ENCODE measurements at regions not wholly inside any gene's neighbourhood (a gene's known extent, or its start where the extent isn't known, plus 50 kb on each side); places are given as distances from the start of the nearest gene placed in this dataset.

GRCh38 chr7:34220506-34221185 lies 315.3 kb downstream of the BMPER start:
- intact Hi-C loops (cut with DNase I; ENCODE audit: low total_unique reads): no loop called here

GRCh38 chr7:34222316-34222715 lies 317.0 kb downstream of the BMPER start:
- no peak for TF ChIP-seq POLR2A (IDR thresholded peaks at IDR 0.05)
- TF ChIP-seq CTCF (IDR thresholded peaks at IDR 0.05): no peak
- no peak for TF ChIP-seq POLR2AphosphoS5 (IDR thresholded peaks at IDR 0.05)
- H3K4me3 ChIP-seq: no peak overlapping the region
- intact Hi-C loops (cut with DNase I; ENCODE audit: low total_unique reads): no loop called here

More at GRCh38 chr7:34220506-34221185, 315.3 kb downstream of the BMPER start:
- no peaks in the 10 kb centered on the region for H3K9me3 ChIP-seq
- no peaks in the 10 kb centered on the region for H3K4me1 ChIP-seq
- no peaks in the 10 kb centered on the region for H3K36me3 ChIP-seq
- no peak overlapping the region for H3K4me3 ChIP-seq
- H3K27me3 ChIP-seq: no peaks in the 10 kb centered on the region
- no peak for DNase-seq (ENCODE audit: low spot score in 2 of 2)
- H3K27ac ChIP-seq: no peak overlapping the region
- TF ChIP-seq POLR2AphosphoS5 (IDR thresholded peaks at IDR 0.05) (no peak), POLR2A (IDR thresholded peaks at IDR 0.05) (no peak), CTCF (IDR thresholded peaks at IDR 0.05) (no peak)

GRCh38 chr7:34222722-34223121 lies 317.4 kb downstream of the BMPER start:
- no peak for TF ChIP-seq CTCF (IDR thresholded peaks at IDR 0.05)
- no peak for TF ChIP-seq POLR2A (IDR thresholded peaks at IDR 0.05)
- TF ChIP-seq POLR2AphosphoS5 (IDR thresholded peaks at IDR 0.05): no peak
- no peak overlapping the region for H3K27ac ChIP-seq
- no peak overlapping the region for H3K4me3 ChIP-seq
- no peaks in the 10 kb centered on the region for H3K36me3 ChIP-seq
- peaks cover 0 to 9% of the 10 kb centered on the region in 2 donors for H3K27me3 ChIP-seq
- DNase-seq (ENCODE audit: low spot score in 2 of 2): no peak
- intact Hi-C loops (cut with DNase I; ENCODE audit: low total_unique reads): no loop called here
- H3K4me1 ChIP-seq: no peaks in the 10 kb centered on the region
- no peaks in the 10 kb centered on the region for H3K9me3 ChIP-seq

More at GRCh38 chr7:34222316-34222715, 317.0 kb downstream of the BMPER start:
- Histone ChIP-seq H3K27me3 (peaks cover 0 to 8% of the 10 kb centered on the region in 2 donors), H3K27ac (no peak overlapping the region), H3K4me1 (no peaks in the 10 kb centered on the region), H3K36me3 (no peaks in the 10 kb centered on the region), H3K9me3 (no peaks in the 10 kb centered on the region)
- no peak for DNase-seq (ENCODE audit: low spot score in 2 of 2)

- no peaks in the 10 kb centered on the region for H3K4me1 ChIP-seq
- no peak for DNase-seq (ENCODE audit: low spot score in 2 of 2)
Observed at GRCh38 chr7:34224281-34224680, 318.9 kb downstream of the BMPER start.

More at GRCh38 chr7:34224281-34224680, 318.9 kb downstream of the BMPER start:
- Histone ChIP-seq H3K4me3 (no peak overlapping the region), H3K9me3 (no peaks in the 10 kb centered on the region), H3K36me3 (no peaks in the 10 kb centered on the region), H3K27me3 (peaks cover 0 to 9% of the 10 kb centered on the region in 2 donors), H3K27ac (no peak overlapping the region)
- intact Hi-C loops (cut with DNase I; ENCODE audit: low total_unique reads): no loop called here
- no peak for TF ChIP-seq POLR2AphosphoS5 (IDR thresholded peaks at IDR 0.05)
- TF ChIP-seq CTCF (IDR thresholded peaks at IDR 0.05): no peak
- no peak for TF ChIP-seq POLR2A (IDR thresholded peaks at IDR 0.05)

All from breast epithelium (tissue), 4 donors.